ENCODE measurements at regions not wholly inside any gene's neighbourhood (a gene's known extent, or its start where the extent isn't known, plus 50 kb on each side); places are given as distances from the start of the nearest gene placed in this dataset.

DNA sequence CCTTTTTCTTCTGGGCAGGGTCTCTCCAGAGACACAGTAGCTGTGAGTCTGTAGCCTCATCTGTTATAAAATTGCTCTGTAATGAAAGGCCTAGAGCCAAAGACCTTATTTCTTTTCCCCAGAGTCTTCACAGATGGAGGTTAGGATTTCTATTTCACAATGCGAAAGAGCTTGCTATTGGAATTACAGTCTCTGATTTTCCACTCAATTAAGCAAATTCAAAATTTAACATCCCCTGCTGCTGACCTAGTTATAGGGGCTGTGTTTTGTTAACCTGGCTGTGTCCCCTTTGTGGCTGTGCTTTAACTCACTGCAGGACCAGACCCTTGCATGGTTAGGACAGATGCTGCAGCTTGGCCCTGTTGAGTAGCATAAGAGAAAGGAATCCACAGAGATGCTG, 190.3 kb upstream of the NMUR2 start:
- TF ChIP-seq POLR2AphosphoS5 (IDR thresholded peaks at IDR 0.05) (no peak), POLR2A (IDR thresholded peaks at IDR 0.05) (no peak)
- TF ChIP-seq, protein P1, sequence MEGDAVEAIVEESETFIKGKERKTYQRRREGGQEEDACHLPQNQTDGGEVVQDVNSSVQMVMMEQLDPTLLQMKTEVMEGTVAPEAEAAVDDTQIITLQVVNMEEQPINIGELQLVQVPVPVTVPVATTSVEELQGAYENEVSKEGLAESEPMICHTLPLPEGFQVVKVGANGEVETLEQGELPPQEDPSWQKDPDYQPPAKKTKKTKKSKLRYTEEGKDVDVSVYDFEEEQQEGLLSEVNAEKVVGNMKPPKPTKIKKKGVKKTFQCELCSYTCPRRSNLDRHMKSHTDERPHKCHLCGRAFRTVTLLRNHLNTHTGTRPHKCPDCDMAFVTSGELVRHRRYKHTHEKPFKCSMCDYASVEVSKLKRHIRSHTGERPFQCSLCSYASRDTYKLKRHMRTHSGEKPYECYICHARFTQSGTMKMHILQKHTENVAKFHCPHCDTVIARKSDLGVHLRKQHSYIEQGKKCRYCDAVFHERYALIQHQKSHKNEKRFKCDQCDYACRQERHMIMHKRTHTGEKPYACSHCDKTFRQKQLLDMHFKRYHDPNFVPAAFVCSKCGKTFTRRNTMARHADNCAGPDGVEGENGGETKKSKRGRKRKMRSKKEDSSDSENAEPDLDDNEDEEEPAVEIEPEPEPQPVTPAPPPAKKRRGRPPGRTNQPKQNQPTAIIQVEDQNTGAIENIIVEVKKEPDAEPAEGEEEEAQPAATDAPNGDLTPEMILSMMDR (IDR thresholded peaks at IDR 0.05) = no peak

All from upper lobe of left lung (tissue), 4 donors.